IMR-90 (cell line): ENCODE measurements at regions not wholly inside any gene's neighbourhood (a gene's known extent, or its start where the extent isn't known, plus 50 kb on each side); places are given as distances from the start of the nearest gene placed in this dataset.

ENCODE experiments used
- BHLHE40 ChIP-seq: fragments of 150-350 bp; IDR thresholded peaks from 2 replicates; pipeline ENCODE4 v1.6.1; 2016; ENCODE audit warnings: mild to moderate bottlenecking, low read depth, low read length
- CEBPB ChIP-seq: IDR thresholded peaks from 2 replicates; pipeline ENCODE4 v1.6.1; 2012; ENCODE audit warnings: low read depth, low read length, improper control_type of control experiment
- CTCF ChIP-seq: conservative IDR thresholded peaks from 2 replicates; pipeline ENCODE4 v1.5.1; 2012; ENCODE audit warnings: mild to moderate bottlenecking, low read depth, low read length, improper control_type of control experiment
- ELK1 ChIP-seq: fragments of 150-350 bp; IDR thresholded peaks from 2 replicates; pipeline ENCODE4 v1.6.1; 2016; ENCODE audit warnings: low read depth, mild to moderate bottlenecking, low read length, moderate library complexity, borderline replicate concordance
- FOS ChIP-seq: fragments of 150-350 bp; IDR thresholded peaks from 2 replicates; pipeline ENCODE4 v1.6.1; 2016; ENCODE audit warnings: low read depth, low read length
- MAFK ChIP-seq: IDR thresholded peaks from 2 replicates; pipeline ENCODE4 v1.6.1; 2012; ENCODE audit warnings: low read depth, low read length, improper control_type of control experiment
- NFE2L2 ChIP-seq: fragments of 150-350 bp; IDR thresholded peaks from 2 replicates; pipeline ENCODE4 v1.6.1; 2016; ENCODE audit warnings: low read depth, mild to moderate bottlenecking, low read length
- POLR2A ChIP-seq: IDR thresholded peaks from 2 replicates; pipeline ENCODE4 v1.6.1; 2012; ENCODE audit warnings: mild to moderate bottlenecking, low read depth, low read length
- RAD21 ChIP-seq: IDR thresholded peaks from 2 replicates; pipeline ENCODE4 v1.6.1; 2012; ENCODE audit warnings: low read length, improper control_type of control experiment
- RCOR1 ChIP-seq: IDR thresholded peaks from 2 replicates; pipeline ENCODE4 v1.6.1; 2012; ENCODE audit warnings: mild to moderate bottlenecking, low read length, improper control_type of control experiment; ENCODE audit not compliant: insufficient replicate concordance
- TF ChIP-seq, protein P1 (sequence below): fragments of 150-350 bp; IDR thresholded peaks from 2 replicates; pipeline ENCODE4 v1.6.1; 2017; ENCODE audit warnings: mild to moderate bottlenecking, antibody characterized with exemption, low read length, low read depth

DNA sequence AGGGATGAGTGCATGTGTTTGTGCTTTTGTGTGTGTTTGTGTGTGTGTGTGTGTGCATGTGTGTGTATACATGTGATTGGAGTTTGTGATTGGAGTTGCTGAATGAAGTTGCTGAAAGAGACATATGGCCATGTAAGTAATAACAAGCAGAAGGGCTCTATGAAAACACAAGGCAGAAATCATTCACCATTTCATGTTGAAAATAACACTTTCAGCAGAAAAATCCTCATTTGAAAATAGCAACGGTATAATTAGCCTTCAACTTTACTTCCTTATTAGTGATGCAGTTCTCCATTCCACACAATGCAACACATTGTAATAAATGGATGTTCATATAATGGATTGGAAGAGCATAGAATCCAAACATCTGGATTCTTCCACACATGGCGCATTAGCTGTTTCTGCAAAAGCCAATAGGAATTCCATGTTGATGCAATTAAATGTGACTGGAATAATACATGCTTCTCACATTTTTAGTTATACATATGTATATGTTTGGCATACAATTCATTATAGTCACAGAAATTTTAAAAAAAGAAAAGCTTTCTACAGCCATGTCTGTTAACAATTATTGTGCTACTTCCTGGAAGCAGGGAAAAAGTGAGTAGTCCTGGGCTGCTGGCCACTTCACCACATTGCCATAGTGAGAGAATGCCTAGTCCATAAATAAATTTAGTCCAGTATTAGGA, 538.0 kb downstream of the LTN1 start:
- no peak for TF ChIP-seq CTCF
- TF ChIP-seq, protein P1, sequence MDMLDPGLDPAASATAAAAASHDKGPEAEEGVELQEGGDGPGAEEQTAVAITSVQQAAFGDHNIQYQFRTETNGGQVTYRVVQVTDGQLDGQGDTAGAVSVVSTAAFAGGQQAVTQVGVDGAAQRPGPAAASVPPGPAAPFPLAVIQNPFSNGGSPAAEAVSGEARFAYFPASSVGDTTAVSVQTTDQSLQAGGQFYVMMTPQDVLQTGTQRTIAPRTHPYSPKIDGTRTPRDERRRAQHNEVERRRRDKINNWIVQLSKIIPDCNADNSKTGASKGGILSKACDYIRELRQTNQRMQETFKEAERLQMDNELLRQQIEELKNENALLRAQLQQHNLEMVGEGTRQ: no peak
- no peak for TF ChIP-seq NFE2L2
- TF ChIP-seq FOS: no peak
- no peak for TF ChIP-seq RAD21
- no peak for TF ChIP-seq RCOR1
- TF ChIP-seq POLR2A: no peak
- TF ChIP-seq ELK1: no peak
- TF ChIP-seq BHLHE40: no peak
- TF ChIP-seq MAFK: no peak
- TF ChIP-seq CEBPB: no peak
